ENCODE measurements at regions not wholly inside any gene's neighbourhood (a gene's known extent, or its start where the extent isn't known, plus 50 kb on each side); places are given as distances from the start of the nearest gene placed in this dataset.

DNA sequence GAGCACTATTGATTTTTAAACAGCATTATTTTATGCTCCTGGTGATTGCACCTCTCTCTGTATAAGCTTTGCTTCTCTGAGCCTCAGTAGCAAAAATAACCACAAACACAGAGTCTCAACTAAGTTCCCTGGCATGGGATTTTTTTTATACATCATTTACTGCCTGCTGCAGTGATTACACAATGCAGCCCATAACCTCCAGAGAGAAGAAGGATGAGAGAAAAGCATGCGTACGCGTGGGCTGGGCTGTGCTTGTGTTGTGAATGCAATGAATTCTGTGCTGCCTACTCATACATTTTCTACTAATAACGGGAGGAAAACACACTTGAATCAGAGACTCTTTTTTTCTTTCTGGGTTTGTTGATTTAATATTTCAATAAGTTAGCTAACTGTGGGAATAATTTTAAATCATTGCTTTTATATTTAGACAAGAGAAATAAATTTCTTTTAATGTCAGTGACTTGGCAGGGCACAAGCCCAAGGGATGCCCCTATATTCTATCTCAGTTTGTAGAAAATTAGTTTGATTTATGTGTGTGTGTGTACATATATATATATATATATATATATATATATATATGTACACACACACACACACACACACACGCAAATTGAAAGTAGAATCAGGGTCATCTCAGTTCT is 351.5 kb downstream of the MED10 start:
- no peak for TF ChIP-seq EZH2 (IDR thresholded peaks at IDR 0.05; ENCODE audit: borderline replicate concordance, low read depth, low read length, poor library complexity, severe bottlenecking)
- TF ChIP-seq, protein P1, sequence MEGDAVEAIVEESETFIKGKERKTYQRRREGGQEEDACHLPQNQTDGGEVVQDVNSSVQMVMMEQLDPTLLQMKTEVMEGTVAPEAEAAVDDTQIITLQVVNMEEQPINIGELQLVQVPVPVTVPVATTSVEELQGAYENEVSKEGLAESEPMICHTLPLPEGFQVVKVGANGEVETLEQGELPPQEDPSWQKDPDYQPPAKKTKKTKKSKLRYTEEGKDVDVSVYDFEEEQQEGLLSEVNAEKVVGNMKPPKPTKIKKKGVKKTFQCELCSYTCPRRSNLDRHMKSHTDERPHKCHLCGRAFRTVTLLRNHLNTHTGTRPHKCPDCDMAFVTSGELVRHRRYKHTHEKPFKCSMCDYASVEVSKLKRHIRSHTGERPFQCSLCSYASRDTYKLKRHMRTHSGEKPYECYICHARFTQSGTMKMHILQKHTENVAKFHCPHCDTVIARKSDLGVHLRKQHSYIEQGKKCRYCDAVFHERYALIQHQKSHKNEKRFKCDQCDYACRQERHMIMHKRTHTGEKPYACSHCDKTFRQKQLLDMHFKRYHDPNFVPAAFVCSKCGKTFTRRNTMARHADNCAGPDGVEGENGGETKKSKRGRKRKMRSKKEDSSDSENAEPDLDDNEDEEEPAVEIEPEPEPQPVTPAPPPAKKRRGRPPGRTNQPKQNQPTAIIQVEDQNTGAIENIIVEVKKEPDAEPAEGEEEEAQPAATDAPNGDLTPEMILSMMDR (conservative IDR thresholded peaks at IDR 0.05; ENCODE audit: low read depth, low read length): no peak
- intact Hi-C loops (cut with micrococcal nuclease; ENCODE audit: unreplicated experiment): no loop called here
- Histone ChIP-seq H3K4me1 (ENCODE audit: insufficient read depth, low read length, poor library complexity, severe bottlenecking) (no peaks in the 10 kb centered on the region), H3K4me3 (ENCODE audit: low read depth, low read length, poor library complexity, severe bottlenecking) (no peak overlapping the region), H3K36me3 (ENCODE audit: insufficient read depth, low read length, poor library complexity, severe bottlenecking) (no peaks in the 10 kb centered on the region), H3K27me3 (replicated peaks; ENCODE audit: insufficient read depth, low read depth, low read length, poor library complexity) (no peaks in the 10 kb centered on the region), H3K27ac (ENCODE audit: low read depth, low read length, poor library complexity, severe bottlenecking) (no peak overlapping the region), H3K9me3 (ENCODE audit: low read depth, low read length, poor library complexity, severe bottlenecking) (no peaks in the 10 kb centered on the region)
- peak; percentile 10 for DNase-seq (ENCODE audit: low spot score)
- no TSS peak for BruUV-seq (replicated peaks)
- CTCF ChIA-PET: no interaction called here
- POLR2A ChIA-PET (ENCODE audit: low non-redundant PET): no interaction called here

DNA sequence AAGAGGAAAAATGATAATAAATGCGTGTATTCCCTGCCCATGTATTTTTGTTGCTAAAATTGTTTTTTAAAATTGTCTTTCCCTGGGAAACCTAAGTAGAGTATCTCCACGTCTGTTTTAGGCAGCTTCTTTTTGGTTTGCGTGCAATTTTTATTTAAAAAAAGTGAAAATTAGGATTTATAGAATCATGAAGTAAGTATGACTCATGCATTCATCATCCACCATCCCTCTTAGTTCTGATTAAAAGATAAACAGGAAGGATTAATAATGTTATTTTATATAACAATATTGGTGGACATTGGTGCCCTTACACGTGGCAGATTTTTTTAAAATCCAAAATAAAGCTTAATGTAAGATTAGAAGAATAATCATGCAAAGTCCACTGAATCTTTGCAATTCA is 358.7 kb downstream of the MED10 start:
- no peaks in the 10 kb centered on the region for H3K9me3 ChIP-seq (ENCODE audit: low read depth, low read length, poor library complexity, severe bottlenecking)
- CTCF ChIA-PET: no interaction called here
- no peaks in the 10 kb centered on the region for H3K4me1 ChIP-seq (ENCODE audit: insufficient read depth, low read length, poor library complexity, severe bottlenecking)
- POLR2A ChIA-PET (ENCODE audit: low non-redundant PET): no interaction called here
- TF ChIP-seq, protein P1 (conservative IDR thresholded peaks at IDR 0.05; ENCODE audit: low read depth, low read length): no peak
- TF ChIP-seq EZH2 (IDR thresholded peaks at IDR 0.05; ENCODE audit: borderline replicate concordance, low read depth, low read length, poor library complexity, severe bottlenecking): no peak
- no peak for DNase-seq (ENCODE audit: low spot score)
- H3K27me3 ChIP-seq (replicated peaks; ENCODE audit: insufficient read depth, low read depth, low read length, poor library complexity): no peaks in the 10 kb centered on the region
- intact Hi-C loops (cut with micrococcal nuclease; ENCODE audit: unreplicated experiment): no loop called here
- H3K27ac ChIP-seq (ENCODE audit: low read depth, low read length, poor library complexity, severe bottlenecking): no peak overlapping the region
- no peaks in the 10 kb centered on the region for H3K36me3 ChIP-seq (ENCODE audit: insufficient read depth, low read length, poor library complexity, severe bottlenecking)
- BruUV-seq (replicated peaks): no TSS peak
- H3K4me3 ChIP-seq (ENCODE audit: low read depth, low read length, poor library complexity, severe bottlenecking): no peak overlapping the region

DNA sequence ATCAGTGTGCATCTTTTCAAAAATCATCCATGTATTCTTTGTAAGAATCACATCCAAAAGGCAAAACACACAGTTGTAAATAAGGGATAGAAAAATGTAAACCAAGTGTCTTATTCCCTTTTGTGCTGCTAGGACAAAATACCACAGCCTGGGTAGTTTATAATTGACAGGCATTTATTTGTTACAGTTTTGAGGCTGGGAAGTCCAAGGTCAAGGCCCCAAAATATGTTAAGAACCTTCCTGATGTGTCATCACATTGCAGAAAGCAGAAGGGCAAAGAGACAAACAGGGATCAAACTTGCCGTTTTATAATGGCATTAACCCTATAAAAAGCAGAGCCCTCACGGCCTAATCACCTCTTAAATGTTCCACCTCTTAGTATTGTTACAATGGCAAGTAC is 364.8 kb downstream of the MED10 start:
- Histone ChIP-seq H3K9me3 (ENCODE audit: low read depth, low read length, poor library complexity, severe bottlenecking) (no peaks in the 10 kb centered on the region), H3K4me3 (ENCODE audit: low read depth, low read length, poor library complexity, severe bottlenecking) (no peak overlapping the region), H3K4me1 (ENCODE audit: insufficient read depth, low read length, poor library complexity, severe bottlenecking) (no peaks in the 10 kb centered on the region), H3K36me3 (ENCODE audit: insufficient read depth, low read length, poor library complexity, severe bottlenecking) (no peaks in the 10 kb centered on the region), H3K27me3 (replicated peaks; ENCODE audit: insufficient read depth, low read depth, low read length, poor library complexity) (peaks cover 3% of the 10 kb centered on the region), H3K27ac (ENCODE audit: low read depth, low read length, poor library complexity, severe bottlenecking) (no peak overlapping the region)
- DNase-seq (ENCODE audit: low spot score): no peak
- intact Hi-C loops (cut with micrococcal nuclease; ENCODE audit: unreplicated experiment): no loop called here
- no peak for TF ChIP-seq EZH2 (IDR thresholded peaks at IDR 0.05; ENCODE audit: borderline replicate concordance, low read depth, low read length, poor library complexity, severe bottlenecking)
- TF ChIP-seq, protein P1 (conservative IDR thresholded peaks at IDR 0.05; ENCODE audit: low read depth, low read length): no peak
- POLR2A ChIA-PET (ENCODE audit: low non-redundant PET): no interaction called here
- BruUV-seq (replicated peaks): no TSS peak
- CTCF ChIA-PET: no interaction called here
